GM12891 (cell line): ENCODE measurements at regions not wholly inside any gene's neighbourhood (a gene's known extent, or its start where the extent isn't known, plus 50 kb on each side); places are given as distances from the start of the nearest gene placed in this dataset.

Experiments used
- POLR2A ChIP-seq: IDR thresholded peaks from 2 replicates; pipeline ENCODE4 v1.6.1; 2011; ENCODE audit warnings: low read depth, low read length, control low read depth
- POLR2AphosphoS5 ChIP-seq: IDR thresholded peaks from 2 replicates; pipeline ENCODE4 v1.6.1; 2011; ENCODE audit warnings: low read depth, low read length, control low read depth
- POU2F2 ChIP-seq: IDR thresholded peaks from 2 replicates; pipeline ENCODE4 v1.6.1; 2011; ENCODE audit warnings: low read depth, mild to moderate bottlenecking, control low read depth, low read length, moderate library complexity
- TAF1 ChIP-seq: IDR thresholded peaks from 2 replicates; pipeline ENCODE4 v1.6.1; 2011; ENCODE audit warnings: low read depth, low read length, control low read depth

GRCh38 chr17:79235808-79236207 is 161.2 kb downstream of the ENGASE start:
- no peak for TF ChIP-seq POU2F2
- no peak for TF ChIP-seq POLR2A
- TF ChIP-seq POLR2AphosphoS5 = no peak
- no peak for TF ChIP-seq TAF1
